ENCODE measurements at regions not wholly inside any gene's neighbourhood (a gene's known extent, or its start where the extent isn't known, plus 50 kb on each side); places are given as distances from the start of the nearest gene placed in this dataset.

- TF ChIP-seq CTCF (IDR thresholded peaks at IDR 0.05) (no peak), POLR2A (IDR thresholded peaks at IDR 0.05) (no peak), POLR2AphosphoS5 (IDR thresholded peaks at IDR 0.05) (no peak), EP300 (IDR thresholded peaks at IDR 0.05) (no peak)
These were observed 439.7 kb downstream of the RFPL4B start for GRCh38 chr6:112786801-112787200.
